ENCODE measurements at regions not wholly inside any gene's neighbourhood (a gene's known extent, or its start where the extent isn't known, plus 50 kb on each side); places are given as distances from the start of the nearest gene placed in this dataset.

DNA sequence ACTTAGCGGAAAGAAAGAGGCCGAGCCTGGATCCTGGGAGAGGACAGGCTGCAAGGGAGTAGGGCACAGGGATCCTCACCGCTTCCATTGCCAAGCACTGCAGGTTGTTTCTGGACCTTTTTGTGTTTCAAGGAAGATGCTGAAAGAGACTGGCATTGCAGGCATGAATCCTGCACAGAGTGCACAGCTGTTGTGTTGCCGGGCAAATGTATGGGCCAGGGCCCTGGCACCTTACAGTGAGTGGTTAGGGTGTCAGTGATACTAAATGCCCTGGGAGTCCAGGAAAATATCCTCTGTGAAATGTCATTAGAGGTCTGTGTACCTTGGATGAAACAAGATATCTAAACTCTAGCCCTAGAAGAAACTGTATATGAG lies 145.5 kb upstream of the FGGY start:
- no peak for TF ChIP-seq POLR2A (conservative IDR thresholded peaks at IDR 0.05)
- TF ChIP-seq HDAC6 (IDR thresholded peaks at IDR 0.05; ENCODE audit: low read depth, low read length) = no peak
- TF ChIP-seq, protein P1, sequence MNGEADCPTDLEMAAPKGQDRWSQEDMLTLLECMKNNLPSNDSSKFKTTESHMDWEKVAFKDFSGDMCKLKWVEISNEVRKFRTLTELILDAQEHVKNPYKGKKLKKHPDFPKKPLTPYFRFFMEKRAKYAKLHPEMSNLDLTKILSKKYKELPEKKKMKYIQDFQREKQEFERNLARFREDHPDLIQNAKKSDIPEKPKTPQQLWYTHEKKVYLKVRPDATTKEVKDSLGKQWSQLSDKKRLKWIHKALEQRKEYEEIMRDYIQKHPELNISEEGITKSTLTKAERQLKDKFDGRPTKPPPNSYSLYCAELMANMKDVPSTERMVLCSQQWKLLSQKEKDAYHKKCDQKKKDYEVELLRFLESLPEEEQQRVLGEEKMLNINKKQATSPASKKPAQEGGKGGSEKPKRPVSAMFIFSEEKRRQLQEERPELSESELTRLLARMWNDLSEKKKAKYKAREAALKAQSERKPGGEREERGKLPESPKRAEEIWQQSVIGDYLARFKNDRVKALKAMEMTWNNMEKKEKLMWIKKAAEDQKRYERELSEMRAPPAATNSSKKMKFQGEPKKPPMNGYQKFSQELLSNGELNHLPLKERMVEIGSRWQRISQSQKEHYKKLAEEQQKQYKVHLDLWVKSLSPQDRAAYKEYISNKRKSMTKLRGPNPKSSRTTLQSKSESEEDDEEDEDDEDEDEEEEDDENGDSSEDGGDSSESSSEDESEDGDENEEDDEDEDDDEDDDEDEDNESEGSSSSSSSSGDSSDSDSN (IDR thresholded peaks at IDR 0.05; ENCODE audit: borderline replicate concordance in 1 of 2, low read depth in 2 of 2, low read length in 2 of 2) = no peak
- TF ChIP-seq, protein P2, sequence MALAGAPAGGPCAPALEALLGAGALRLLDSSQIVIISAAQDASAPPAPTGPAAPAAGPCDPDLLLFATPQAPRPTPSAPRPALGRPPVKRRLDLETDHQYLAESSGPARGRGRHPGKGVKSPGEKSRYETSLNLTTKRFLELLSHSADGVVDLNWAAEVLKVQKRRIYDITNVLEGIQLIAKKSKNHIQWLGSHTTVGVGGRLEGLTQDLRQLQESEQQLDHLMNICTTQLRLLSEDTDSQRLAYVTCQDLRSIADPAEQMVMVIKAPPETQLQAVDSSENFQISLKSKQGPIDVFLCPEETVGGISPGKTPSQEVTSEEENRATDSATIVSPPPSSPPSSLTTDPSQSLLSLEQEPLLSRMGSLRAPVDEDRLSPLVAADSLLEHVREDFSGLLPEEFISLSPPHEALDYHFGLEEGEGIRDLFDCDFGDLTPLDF (CRISPR knock-in tag; IDR thresholded peaks at IDR 0.05) = no peak
- no peak for TF ChIP-seq EP300 (IDR thresholded peaks at IDR 0.05; ENCODE audit: low read length)
- TF ChIP-seq BCL6 (CRISPR knock-in tag; IDR thresholded peaks at IDR 0.05) = no peak
- no peak for TF ChIP-seq EHMT2 (IDR thresholded peaks at IDR 0.05)
- no peak for TF ChIP-seq SP2 (IDR thresholded peaks at IDR 0.05; ENCODE audit: extremely low read depth, low read depth, low read length, poor library complexity, severe bottlenecking)
- TF ChIP-seq, protein P3, sequence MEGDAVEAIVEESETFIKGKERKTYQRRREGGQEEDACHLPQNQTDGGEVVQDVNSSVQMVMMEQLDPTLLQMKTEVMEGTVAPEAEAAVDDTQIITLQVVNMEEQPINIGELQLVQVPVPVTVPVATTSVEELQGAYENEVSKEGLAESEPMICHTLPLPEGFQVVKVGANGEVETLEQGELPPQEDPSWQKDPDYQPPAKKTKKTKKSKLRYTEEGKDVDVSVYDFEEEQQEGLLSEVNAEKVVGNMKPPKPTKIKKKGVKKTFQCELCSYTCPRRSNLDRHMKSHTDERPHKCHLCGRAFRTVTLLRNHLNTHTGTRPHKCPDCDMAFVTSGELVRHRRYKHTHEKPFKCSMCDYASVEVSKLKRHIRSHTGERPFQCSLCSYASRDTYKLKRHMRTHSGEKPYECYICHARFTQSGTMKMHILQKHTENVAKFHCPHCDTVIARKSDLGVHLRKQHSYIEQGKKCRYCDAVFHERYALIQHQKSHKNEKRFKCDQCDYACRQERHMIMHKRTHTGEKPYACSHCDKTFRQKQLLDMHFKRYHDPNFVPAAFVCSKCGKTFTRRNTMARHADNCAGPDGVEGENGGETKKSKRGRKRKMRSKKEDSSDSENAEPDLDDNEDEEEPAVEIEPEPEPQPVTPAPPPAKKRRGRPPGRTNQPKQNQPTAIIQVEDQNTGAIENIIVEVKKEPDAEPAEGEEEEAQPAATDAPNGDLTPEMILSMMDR (IDR thresholded peaks at IDR 0.05 in 2 of 3, conservative IDR thresholded peaks at IDR 0.05 in 1 of 3; ENCODE audit: insufficient read depth in 2 of 3, low read depth in 1 of 3, low read length in 3 of 3) = no peak
- no peak for TF ChIP-seq ASH1L (IDR thresholded peaks at IDR 0.05; ENCODE audit: borderline replicate concordance, low read depth, partially characterized antibody)
- no peak for TF ChIP-seq NCOA1 (IDR thresholded peaks at IDR 0.05; ENCODE audit: low read depth)
- TF ChIP-seq, protein P4, sequence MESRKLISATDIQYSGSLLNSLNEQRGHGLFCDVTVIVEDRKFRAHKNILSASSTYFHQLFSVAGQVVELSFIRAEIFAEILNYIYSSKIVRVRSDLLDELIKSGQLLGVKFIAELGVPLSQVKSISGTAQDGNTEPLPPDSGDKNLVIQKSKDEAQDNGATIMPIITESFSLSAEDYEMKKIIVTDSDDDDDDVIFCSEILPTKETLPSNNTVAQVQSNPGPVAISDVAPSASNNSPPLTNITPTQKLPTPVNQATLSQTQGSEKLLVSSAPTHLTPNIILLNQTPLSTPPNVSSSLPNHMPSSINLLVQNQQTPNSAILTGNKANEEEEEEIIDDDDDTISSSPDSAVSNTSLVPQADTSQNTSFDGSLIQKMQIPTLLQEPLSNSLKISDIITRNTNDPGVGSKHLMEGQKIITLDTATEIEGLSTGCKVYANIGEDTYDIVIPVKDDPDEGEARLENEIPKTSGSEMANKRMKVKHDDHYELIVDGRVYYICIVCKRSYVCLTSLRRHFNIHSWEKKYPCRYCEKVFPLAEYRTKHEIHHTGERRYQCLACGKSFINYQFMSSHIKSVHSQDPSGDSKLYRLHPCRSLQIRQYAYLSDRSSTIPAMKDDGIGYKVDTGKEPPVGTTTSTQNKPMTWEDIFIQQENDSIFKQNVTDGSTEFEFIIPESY (CRISPR knock-in tag; IDR thresholded peaks at IDR 0.05) = no peak
- no peak for TF ChIP-seq RBM17 (IDR thresholded peaks at IDR 0.05; ENCODE audit: borderline replicate concordance, low read depth, low read length)
